ENCODE measurements at regions not wholly inside any gene's neighbourhood (a gene's known extent, or its start where the extent isn't known, plus 50 kb on each side); places are given as distances from the start of the nearest gene placed in this dataset.
"Not testable (repeated sequence)": the region's sequence is repeated elsewhere in the genome, so short reads cannot be mapped to it uniquely, and the experiment has no call there.

- DNase-seq: no peak
Measured at GRCh38 chrX:16067886-16068515, 55.4 kb upstream of the GRPR start.

GRCh38 chrX:16063921-16064320 is 59.4 kb upstream of the GRPR start:
- DNase-seq: no peak

GRCh38 chrX:16063141-16063540 is 60.2 kb upstream of the GRPR start:
- DNase-seq: no peak

GRCh38 chrX:16061296-16061695 is 62.1 kb upstream of the GRPR start:
- DNase-seq: no peak

GRCh38 chrX:16060252-16060651 is 63.1 kb upstream of the GRPR start:
- no peak for DNase-seq

GRCh38 chrX:16049126-16049525 is 74.2 kb upstream of the GRPR start:
- not testable (repeated sequence) for DNase-seq

- DNase-seq: no peak
Measured at GRCh38 chrX:16042980-16043379, 80.4 kb upstream of the GRPR start.

GRCh38 chrX:16039834-16040233 is 83.5 kb upstream of the GRPR start:
- DNase-seq: no peak

GRCh38 chrX:16039363-16039762 is 84.0 kb upstream of the GRPR start:
- no peak for DNase-seq

- DNase-seq: no peak
Measured at GRCh38 chrX:16033331-16033730, 90.0 kb upstream of the GRPR start.

GRCh38 chrX:16028576-16028975 is 94.8 kb upstream of the GRPR start:
- no peak for DNase-seq

- DNase-seq: no peak
Measured at GRCh38 chrX:16023790-16024734, 99.3 kb upstream of the GRPR start.

GRCh38 chrX:16022580-16023200 is 100.7 kb upstream of the GRPR start:
- no peak for DNase-seq

- no peak for DNase-seq
Measured at GRCh38 chrX:16018291-16018690, 105.1 kb upstream of the GRPR start.

GRCh38 chrX:16014171-16014570 is 109.2 kb upstream of the GRPR start:
- DNase-seq: no peak

GRCh38 chrX:16012250-16012649 is 111.1 kb upstream of the GRPR start:
- DNase-seq: no peak

- DNase-seq: no peak
Measured at GRCh38 chrX:16005917-16006316, 117.4 kb upstream of the GRPR start.

GRCh38 chrX:16002185-16002584 is 121.2 kb upstream of the GRPR start:
- DNase-seq: no peak

- no peak for DNase-seq
Measured at GRCh38 chrX:15998350-15998749, 125.0 kb upstream of the GRPR start.

- DNase-seq: no peak
Measured at GRCh38 chrX:15989716-15990115, 133.6 kb upstream of the GRPR start.

- DNase-seq: no peak
Measured at GRCh38 chrX:15988661-15989603, 134.3 kb upstream of the AP1S2 start.

GRCh38 chrX:15985937-15986336 is 131.3 kb upstream of the AP1S2 start:
- no peak for DNase-seq

GRCh38 chrX:15983034-15983433 is 128.4 kb upstream of the AP1S2 start:
- no peak for DNase-seq
